ENCODE measurements at regions not wholly inside any gene's neighbourhood (a gene's known extent, or its start where the extent isn't known, plus 50 kb on each side); places are given as distances from the start of the nearest gene placed in this dataset.

DNA sequence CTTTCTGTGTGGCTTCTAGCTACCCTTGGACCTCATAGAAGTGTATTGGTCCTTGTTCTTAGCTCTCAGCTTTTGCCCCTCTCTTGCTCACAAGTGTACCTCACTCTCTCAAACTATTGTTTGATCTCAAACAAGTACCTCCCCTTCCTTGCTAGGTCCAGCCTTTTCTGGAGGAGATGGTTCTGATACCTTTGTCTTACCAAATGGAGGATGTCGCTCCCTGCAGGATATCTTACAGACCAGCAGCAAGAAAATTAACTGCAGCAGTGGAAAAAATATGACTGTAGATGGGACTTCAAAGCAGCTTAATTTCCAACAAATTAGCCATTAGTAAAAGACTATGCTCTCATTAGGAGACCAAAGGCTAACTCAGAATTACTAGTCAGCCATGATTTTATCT, 388.1 kb upstream of the ROBO2 start:
- TF ChIP-seq EZH2 (IDR thresholded peaks at IDR 0.05; ENCODE audit: low read length, unreplicated experiment) (no peak), EZH2phosphoT487 (IDR thresholded peaks at IDR 0.05; ENCODE audit: borderline replicate concordance, low read length) (no peak)
- TF ChIP-seq, protein P1, sequence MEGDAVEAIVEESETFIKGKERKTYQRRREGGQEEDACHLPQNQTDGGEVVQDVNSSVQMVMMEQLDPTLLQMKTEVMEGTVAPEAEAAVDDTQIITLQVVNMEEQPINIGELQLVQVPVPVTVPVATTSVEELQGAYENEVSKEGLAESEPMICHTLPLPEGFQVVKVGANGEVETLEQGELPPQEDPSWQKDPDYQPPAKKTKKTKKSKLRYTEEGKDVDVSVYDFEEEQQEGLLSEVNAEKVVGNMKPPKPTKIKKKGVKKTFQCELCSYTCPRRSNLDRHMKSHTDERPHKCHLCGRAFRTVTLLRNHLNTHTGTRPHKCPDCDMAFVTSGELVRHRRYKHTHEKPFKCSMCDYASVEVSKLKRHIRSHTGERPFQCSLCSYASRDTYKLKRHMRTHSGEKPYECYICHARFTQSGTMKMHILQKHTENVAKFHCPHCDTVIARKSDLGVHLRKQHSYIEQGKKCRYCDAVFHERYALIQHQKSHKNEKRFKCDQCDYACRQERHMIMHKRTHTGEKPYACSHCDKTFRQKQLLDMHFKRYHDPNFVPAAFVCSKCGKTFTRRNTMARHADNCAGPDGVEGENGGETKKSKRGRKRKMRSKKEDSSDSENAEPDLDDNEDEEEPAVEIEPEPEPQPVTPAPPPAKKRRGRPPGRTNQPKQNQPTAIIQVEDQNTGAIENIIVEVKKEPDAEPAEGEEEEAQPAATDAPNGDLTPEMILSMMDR (conservative IDR thresholded peaks at IDR 0.05; ENCODE audit: low read depth, low read length): no peak
